OCI-LY1 (cell line): ENCODE measurements at regions not wholly inside any gene's neighbourhood (a gene's known extent, or its start where the extent isn't known, plus 50 kb on each side); places are given as distances from the start of the nearest gene placed in this dataset.

Experiments
- EZH2 ChIP-seq: fragments of 200-600 bp; sonication (generic), shearing (Covaris generic); IDR thresholded peaks from 2 replicates; pipeline ENCODE4 v1.8.0; 2017; ENCODE audit warnings: borderline replicate concordance, mixed run types, mild to moderate bottlenecking, antibody characterized with exemption, low read length, moderate library complexity, mixed read lengths
- TF ChIP-seq, protein P1 (sequence below): fragments of 200-600 bp; sonication (generic), shearing (Covaris generic); IDR thresholded peaks from 2 replicates; pipeline ENCODE4 v1.5.1; 2017; ENCODE audit warnings: mild to moderate bottlenecking, antibody characterized with exemption, low read length, moderate library complexity, mixed read lengths

DNA sequence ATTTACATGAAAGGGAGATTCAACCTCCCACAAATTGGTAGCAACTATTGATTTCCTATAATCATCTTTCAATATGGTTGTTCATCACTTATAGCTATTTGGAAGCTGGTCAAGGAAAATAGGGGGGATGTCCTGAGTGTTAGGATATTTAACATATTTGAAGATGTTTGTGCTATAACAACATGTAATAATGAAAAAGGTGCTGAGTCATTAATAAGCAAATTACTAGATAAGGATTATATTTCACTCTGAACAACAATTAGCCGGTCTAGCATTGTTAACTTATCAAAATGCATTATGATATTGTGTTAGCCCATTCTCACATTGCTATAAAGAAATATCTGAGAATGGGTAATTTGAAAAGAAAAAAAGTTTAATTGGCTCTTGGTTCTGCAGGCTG lies 225.8 kb upstream of the ARPP21 start:
- TF ChIP-seq, protein P1, sequence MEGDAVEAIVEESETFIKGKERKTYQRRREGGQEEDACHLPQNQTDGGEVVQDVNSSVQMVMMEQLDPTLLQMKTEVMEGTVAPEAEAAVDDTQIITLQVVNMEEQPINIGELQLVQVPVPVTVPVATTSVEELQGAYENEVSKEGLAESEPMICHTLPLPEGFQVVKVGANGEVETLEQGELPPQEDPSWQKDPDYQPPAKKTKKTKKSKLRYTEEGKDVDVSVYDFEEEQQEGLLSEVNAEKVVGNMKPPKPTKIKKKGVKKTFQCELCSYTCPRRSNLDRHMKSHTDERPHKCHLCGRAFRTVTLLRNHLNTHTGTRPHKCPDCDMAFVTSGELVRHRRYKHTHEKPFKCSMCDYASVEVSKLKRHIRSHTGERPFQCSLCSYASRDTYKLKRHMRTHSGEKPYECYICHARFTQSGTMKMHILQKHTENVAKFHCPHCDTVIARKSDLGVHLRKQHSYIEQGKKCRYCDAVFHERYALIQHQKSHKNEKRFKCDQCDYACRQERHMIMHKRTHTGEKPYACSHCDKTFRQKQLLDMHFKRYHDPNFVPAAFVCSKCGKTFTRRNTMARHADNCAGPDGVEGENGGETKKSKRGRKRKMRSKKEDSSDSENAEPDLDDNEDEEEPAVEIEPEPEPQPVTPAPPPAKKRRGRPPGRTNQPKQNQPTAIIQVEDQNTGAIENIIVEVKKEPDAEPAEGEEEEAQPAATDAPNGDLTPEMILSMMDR = no peak
- TF ChIP-seq EZH2 = no peak
